ENCODE measurements at regions not wholly inside any gene's neighbourhood (a gene's known extent, or its start where the extent isn't known, plus 50 kb on each side); places are given as distances from the start of the nearest gene placed in this dataset.

DNA sequence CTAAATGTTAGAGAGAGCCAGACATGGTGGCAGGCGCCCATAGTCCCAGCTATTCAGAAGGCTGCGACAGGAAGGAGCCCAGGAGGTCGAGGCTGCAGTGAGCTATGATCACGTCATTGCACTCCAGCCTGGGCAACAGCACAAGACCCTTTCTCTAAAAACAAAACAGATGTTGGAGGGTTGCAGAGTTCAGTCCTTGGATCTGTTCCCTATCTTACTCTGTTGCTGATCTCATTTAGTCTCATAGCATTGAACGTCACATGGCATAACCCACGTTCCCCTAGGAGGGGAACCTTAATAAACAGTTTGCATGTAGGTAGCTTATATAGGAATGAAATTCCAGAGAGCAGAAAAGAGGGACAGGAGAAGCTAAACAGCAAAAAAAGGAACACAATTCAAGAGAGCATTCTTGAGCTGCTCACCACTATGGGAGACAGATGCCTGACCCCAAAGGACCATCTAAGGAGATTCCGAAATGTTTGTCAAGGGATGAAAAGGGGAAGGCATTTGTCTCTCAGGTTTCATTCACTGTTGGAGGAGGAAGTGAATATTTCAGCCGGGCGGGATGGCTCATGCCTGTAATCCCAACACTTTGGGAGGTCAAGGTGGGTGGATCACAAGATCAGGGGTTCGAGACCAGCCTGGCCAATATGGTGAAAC is 54.6 kb upstream of the PIM1 start:
- H3K9me3 ChIP-seq, result no peaks in the 10 kb centered on the region
- H3K27me3 ChIP-seq, result no peaks in the 10 kb centered on the region
- DNase-seq, result no peak
- H3K36me3 ChIP-seq, result no peaks in the 10 kb centered on the region
- ATAC-seq (ENCODE audit: low FRiP score in 2 of 2), result peak in 1 of 2 donors; percentile 68
- peaks cover 0 to 4% (median 0%) of the 10 kb centered on the region in 4 donors for H3K4me1 ChIP-seq
- no peak overlapping the region for H3K27ac ChIP-seq
- 59 to 69% methylated on average over 10 of the region's 10 CpGs for WGBS, 2 donors
- TF ChIP-seq POLR2A (IDR thresholded peaks at IDR 0.05) (no peak), POLR2AphosphoS5 (IDR thresholded peaks at IDR 0.05) (no peak), EP300 (IDR thresholded peaks at IDR 0.05) (no peak)
- TF ChIP-seq, protein P1, sequence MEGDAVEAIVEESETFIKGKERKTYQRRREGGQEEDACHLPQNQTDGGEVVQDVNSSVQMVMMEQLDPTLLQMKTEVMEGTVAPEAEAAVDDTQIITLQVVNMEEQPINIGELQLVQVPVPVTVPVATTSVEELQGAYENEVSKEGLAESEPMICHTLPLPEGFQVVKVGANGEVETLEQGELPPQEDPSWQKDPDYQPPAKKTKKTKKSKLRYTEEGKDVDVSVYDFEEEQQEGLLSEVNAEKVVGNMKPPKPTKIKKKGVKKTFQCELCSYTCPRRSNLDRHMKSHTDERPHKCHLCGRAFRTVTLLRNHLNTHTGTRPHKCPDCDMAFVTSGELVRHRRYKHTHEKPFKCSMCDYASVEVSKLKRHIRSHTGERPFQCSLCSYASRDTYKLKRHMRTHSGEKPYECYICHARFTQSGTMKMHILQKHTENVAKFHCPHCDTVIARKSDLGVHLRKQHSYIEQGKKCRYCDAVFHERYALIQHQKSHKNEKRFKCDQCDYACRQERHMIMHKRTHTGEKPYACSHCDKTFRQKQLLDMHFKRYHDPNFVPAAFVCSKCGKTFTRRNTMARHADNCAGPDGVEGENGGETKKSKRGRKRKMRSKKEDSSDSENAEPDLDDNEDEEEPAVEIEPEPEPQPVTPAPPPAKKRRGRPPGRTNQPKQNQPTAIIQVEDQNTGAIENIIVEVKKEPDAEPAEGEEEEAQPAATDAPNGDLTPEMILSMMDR (IDR thresholded peaks at IDR 0.05), result no peak
- H3K4me3 ChIP-seq, result no peak overlapping the region

DNA sequence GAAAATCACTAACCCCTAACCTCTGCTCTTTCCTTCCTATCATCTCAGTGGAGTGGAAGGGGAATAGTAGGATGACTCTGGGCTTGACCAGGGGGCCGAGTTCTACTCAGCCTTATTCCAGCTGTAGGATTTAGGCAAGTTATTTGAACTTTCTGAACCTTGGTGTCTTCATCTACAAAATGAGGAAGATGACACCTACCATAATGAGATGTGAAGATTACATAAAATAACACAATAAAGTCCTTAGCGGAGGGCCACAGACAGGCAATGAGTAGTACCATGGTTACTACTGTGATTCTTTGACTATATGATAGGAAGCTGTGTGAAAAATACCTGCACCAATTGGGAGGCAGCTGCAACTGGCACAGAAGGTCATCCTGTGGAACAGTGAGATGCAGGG is 53.6 kb upstream of the PIM1 start:
- TF ChIP-seq EP300 (IDR thresholded peaks at IDR 0.05), result no peak
- no peak for TF ChIP-seq POLR2AphosphoS5 (IDR thresholded peaks at IDR 0.05)
- TF ChIP-seq, protein P1 (IDR thresholded peaks at IDR 0.05), result no peak
- no peak for TF ChIP-seq POLR2A (IDR thresholded peaks at IDR 0.05)
- ATAC-seq (ENCODE audit: low FRiP score in 2 of 2) (no peak), DNase-seq (no peak)
- no peaks in the 10 kb centered on the region for H3K36me3 ChIP-seq
- no peaks in the 10 kb centered on the region for H3K9me3 ChIP-seq
- H3K27me3 ChIP-seq, result no peaks in the 10 kb centered on the region
- no peak overlapping the region for H3K4me3 ChIP-seq
- H3K27ac ChIP-seq, result no peak overlapping the region
- 83 to 85% methylated on average over 2 of the region's 2 CpGs for WGBS, 2 donors
- H3K4me1 ChIP-seq, result no peaks in the 10 kb centered on the region

DNA sequence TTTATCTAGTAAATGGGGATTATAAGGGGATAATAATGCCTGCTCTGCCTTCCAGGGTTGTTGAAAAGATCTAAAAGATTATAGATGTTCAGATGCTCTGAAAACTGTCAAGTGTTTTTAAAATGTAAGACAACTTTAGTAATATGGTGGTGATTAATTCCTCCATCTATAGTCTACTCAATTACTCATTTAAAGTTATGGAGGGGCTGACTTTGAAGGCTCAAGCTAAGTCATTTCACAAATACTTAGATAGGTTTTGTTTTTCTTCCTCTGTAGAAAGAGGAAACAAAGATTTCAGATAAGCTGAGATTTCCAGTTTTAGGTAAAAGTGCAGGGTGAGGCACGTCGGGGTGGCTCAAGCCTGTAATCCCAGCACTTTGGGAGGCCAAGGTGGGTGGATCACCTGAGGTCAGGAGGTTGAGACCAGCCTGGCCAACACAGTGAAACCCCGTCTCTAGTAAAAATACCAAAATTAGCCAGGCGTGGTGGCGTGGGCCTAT is 50.5 kb upstream of the PIM1 start:
- ATAC-seq (ENCODE audit: low FRiP score in 2 of 2), result no peak
- 77 to 89% methylated on average over 5 of the region's 5 CpGs for WGBS, 2 donors
- H3K27me3 ChIP-seq, result no peaks in the 10 kb centered on the region
- H3K36me3 ChIP-seq, result no peaks in the 10 kb centered on the region
- no peaks in the 10 kb centered on the region for H3K9me3 ChIP-seq
- no peak overlapping the region for H3K4me3 ChIP-seq
- H3K27ac ChIP-seq, result no peak overlapping the region
- TF ChIP-seq, protein P1 (IDR thresholded peaks at IDR 0.05), result no peak
- TF ChIP-seq POLR2A (IDR thresholded peaks at IDR 0.05), result no peak
- no peak for TF ChIP-seq EP300 (IDR thresholded peaks at IDR 0.05)
- no peak for TF ChIP-seq POLR2AphosphoS5 (IDR thresholded peaks at IDR 0.05)
- no peaks in the 10 kb centered on the region for H3K4me1 ChIP-seq
- DNase-seq, result no peak
